GM13977 (cell line): ENCODE measurements at regions not wholly inside any gene's neighbourhood (a gene's known extent, or its start where the extent isn't known, plus 50 kb on each side); places are given as distances from the start of the nearest gene placed in this dataset.

ENCODE experiments used
- DNase-seq: peaks from one replicate; pipeline ENCODE4 v3.0.0; 2012; ENCODE audit warnings: low spot score
- in situ Hi-C: fragments of 300-500 bp; cut with MboI; formaldehyde crosslinking; loops from one replicate; pipeline ENCODE4 v1.12.0; 2022; ENCODE audit warnings: low sequenced_read_pairs, low pct_unique_long_range_greater_than_20kb, mixed read lengths, inconsistent platforms; ENCODE audit not compliant: unreplicated experiment
- TF ChIP-seq, protein P1 (sequence below): IDR thresholded peaks from 2 replicates; pipeline ENCODE4 v1.5.1; 2012; ENCODE audit warnings: mild to moderate bottlenecking, control low read depth; ENCODE audit not compliant: insufficient read depth; ENCODE audit errors: extremely low read depth, missing control alignments

DNA sequence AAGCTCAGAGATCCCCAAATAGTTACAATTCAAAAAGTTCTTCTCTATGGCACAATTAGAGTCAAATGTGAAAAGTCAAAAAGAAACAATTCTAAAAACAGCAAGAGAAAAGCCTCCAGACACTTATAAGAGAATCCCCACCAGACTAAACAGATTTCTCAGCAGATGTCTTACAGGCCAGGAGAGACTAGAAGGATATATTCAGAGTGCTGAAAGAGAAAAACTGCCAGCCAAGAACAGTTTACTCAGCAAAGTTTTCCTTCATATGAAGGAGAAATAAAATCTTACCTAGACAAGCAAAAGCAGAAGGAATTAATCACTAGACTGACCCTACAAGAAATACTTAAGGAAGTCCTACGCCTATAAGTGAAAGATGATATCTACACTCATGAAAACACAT is 176.1 kb upstream of the OPRM1 start:
- DNase-seq: no peak
- TF ChIP-seq, protein P1, sequence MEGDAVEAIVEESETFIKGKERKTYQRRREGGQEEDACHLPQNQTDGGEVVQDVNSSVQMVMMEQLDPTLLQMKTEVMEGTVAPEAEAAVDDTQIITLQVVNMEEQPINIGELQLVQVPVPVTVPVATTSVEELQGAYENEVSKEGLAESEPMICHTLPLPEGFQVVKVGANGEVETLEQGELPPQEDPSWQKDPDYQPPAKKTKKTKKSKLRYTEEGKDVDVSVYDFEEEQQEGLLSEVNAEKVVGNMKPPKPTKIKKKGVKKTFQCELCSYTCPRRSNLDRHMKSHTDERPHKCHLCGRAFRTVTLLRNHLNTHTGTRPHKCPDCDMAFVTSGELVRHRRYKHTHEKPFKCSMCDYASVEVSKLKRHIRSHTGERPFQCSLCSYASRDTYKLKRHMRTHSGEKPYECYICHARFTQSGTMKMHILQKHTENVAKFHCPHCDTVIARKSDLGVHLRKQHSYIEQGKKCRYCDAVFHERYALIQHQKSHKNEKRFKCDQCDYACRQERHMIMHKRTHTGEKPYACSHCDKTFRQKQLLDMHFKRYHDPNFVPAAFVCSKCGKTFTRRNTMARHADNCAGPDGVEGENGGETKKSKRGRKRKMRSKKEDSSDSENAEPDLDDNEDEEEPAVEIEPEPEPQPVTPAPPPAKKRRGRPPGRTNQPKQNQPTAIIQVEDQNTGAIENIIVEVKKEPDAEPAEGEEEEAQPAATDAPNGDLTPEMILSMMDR: no peak
- in situ Hi-C loops: no loop called here

DNA sequence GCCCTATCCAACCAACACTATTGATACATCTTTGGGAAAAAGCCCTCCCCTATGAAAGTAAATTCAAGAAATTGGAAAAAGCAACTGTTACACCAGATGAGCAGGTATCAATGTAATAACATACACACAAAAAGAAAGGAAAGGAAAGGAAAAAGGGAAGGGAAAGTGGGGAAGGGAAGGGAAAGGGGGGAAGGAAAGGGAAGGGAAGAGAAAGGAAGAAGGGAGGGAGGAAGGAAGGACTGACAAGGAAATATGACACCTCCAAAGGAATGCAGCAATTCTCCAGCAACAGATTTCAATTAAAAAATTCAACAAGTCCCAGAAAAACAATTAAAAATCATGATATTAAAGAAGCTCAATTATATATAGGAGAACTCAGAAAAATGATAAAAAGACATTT is 176.9 kb upstream of the OPRM1 start:
- DNase-seq: no peak
- in situ Hi-C loops: no loop called here
- TF ChIP-seq, protein P1: no peak

DNA sequence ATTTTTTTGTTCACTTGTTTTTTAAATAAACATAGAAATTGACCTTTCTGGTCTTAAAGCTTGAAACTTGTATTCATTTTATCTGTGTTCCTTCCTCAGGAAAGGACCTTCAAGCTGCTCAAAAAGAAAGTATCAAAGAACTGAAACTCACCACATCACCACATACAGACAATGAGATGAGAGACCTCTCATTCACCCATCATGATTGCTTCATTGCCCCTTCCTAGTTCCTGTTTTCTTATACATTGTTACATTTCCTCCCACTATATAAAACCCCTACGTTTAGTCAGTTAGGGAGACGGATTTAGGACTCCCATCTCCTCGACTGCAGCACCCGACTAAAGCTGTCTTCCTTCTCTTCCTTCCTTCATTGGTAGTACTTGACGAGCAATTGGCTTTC is 180.5 kb upstream of the OPRM1 start:
- in situ Hi-C loops: no loop called here
- DNase-seq: no peak
- TF ChIP-seq, protein P1: no peak

DNA sequence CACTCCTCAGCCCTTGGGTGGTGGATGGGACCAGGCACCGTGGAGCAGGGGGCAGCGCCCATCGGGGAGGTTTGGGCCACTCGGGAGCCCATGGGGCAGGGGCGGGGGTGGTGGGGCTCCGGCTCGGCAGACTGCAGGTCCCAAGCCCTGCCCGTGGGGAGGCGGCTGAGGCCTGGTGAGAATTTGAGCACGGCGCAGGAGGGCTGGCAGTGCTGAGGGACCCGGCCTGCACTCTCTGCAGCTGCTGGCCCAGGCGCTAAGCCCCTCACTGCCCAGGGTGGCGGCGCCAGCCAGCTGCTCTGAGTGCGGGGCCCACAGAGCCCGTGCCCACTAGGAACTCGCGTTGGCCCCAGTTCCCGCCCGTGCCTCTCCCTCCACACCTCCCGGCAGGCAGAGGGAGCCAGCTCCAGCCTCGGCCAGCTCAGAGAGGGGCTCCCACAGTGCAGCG is 182.1 kb upstream of the OPRM1 start:
- DNase-seq: no peak

DNA sequence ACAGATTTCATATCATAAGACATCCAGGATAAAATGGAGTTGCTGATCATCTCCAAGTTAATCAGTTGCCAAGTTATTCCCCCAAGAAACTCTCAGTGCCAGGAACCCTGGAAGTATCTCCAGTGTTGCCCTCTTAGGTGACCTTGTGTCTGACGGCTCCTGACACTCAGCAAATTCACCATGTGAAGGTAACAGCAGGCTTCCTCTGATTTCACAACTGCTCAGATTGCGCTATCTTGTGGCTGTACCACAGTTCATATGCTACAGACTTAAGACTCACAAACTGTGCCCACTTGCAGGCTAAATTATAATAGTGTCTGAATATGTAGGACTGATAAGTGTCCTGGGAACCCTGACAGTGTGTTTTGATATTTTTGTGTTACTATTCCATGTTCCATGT is 186.6 kb upstream of the OPRM1 start:
- DNase-seq: no peak
- TF ChIP-seq, protein P1: no peak
- in situ Hi-C loops: no loop called here

More for the DNA sequence above, 182.1 kb upstream of the OPRM1 start:
- TF ChIP-seq, protein P1: no peak
- in situ Hi-C loops: no loop called here

DNA sequence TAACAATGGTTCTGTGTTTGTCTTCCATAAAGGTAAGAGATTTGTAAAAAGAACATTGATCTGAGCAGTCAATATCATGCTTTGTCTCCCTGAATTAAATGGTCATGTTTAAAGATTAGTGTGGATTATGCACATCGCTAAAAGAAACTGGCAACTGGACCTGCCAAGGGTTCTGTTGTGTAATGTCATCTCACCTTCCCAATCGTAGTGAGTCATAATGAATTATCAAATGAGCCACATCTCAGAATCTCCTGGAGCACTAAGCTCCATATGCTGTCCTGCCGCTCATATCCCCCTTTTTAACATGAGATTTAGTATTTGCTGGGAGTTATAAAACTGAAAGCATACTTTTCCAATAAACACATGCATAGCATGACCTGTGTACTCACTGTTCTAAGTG is 187.0 kb upstream of the OPRM1 start:
- TF ChIP-seq, protein P1: no peak
- no peak for DNase-seq
- in situ Hi-C loops: no loop called here
